ENCODE measurements at regions not wholly inside any gene's neighbourhood (a gene's known extent, or its start where the extent isn't known, plus 50 kb on each side); places are given as distances from the start of the nearest gene placed in this dataset.

GRCh38 chr18:4691836-4692235 lies 236.7 kb upstream of the DLGAP1 start:
- TF ChIP-seq CTCF (IDR thresholded peaks at IDR 0.05; ENCODE audit: insufficient read depth, low read length) (no peak), GABPA (IDR thresholded peaks at IDR 0.05; ENCODE audit: low read depth) (no peak)
